Neutrophil (primary cell): ENCODE measurements at regions not wholly inside any gene's neighbourhood (a gene's known extent, or its start where the extent isn't known, plus 50 kb on each side); places are given as distances from the start of the nearest gene placed in this dataset.
A peak's percentile ranks its signal among the peaks of the same experiment; 100 is the strongest.

Experiments used
- H3K27ac ChIP-seq: fragments of 200-600 bp; sonication (generic); 2 replicates; pipeline ENCODE4 v1.5.1; 2016; ENCODE audit warnings: mild to moderate bottlenecking, moderate library complexity
- H3K27me3 ChIP-seq: fragments of 200-600 bp; sonication (generic); 2 replicates; pipeline ENCODE4 v1.6.0; 2016; ENCODE audit warnings: mild to moderate bottlenecking
- H3K36me3 ChIP-seq: fragments of 200-600 bp; sonication (generic); 2 replicates; pipeline ENCODE4 v1.5.1; 2017
- H3K4me1 ChIP-seq, 2 experiments: fragments of 200-600 bp in 1 of 2; sonication (generic) in 1 of 2; 1 replicate in 1 of 2; 2 replicates in 1 of 2; pipeline versions ENCODE4 v1.5.1 to v1.6.1; 2013 to 2016; ENCODE audit warnings: low read depth in 1 of 2, low read length in 1 of 2, mild to moderate bottlenecking in 1 of 2, moderate library complexity in 1 of 2; ENCODE audit not compliant: control insufficient read depth in 1 of 2, insufficient read depth in 1 of 2
- H3K4me3 ChIP-seq, 2 experiments: fragments of 200-600 bp in 1 of 2; sonication (generic) in 1 of 2; 1 replicate in 1 of 2; 2 replicates in 1 of 2; pipeline ENCODE4 v1.5.1; 2013 to 2016; ENCODE audit warnings: low read depth in 1 of 2, low read length in 1 of 2, mild to moderate bottlenecking in 1 of 2, moderate library complexity in 1 of 2
- H3K9me3 ChIP-seq: fragments of 200-600 bp; sonication (generic); 2 replicates; pipeline ENCODE4 v1.5.1; 2016
- CTCF ChIP-seq: fragments of 200-600 bp; sonication (generic); IDR thresholded peaks from 2 replicates; pipeline ENCODE4 v1.5.1; 2016; ENCODE audit warnings: antibody characterized with exemption

GRCh38 chr20:7090001-7090400 is 322.5 kb downstream of the BMP2 start:
- H3K27me3 ChIP-seq: peaks cover 13% of the 10 kb centered on the region
- H3K36me3 ChIP-seq: no peaks in the 10 kb centered on the region
- H3K9me3 ChIP-seq: no peaks in the 10 kb centered on the region
- no peak overlapping the region for H3K4me3 ChIP-seq
- H3K4me1 ChIP-seq: no peaks in the 10 kb centered on the region
- H3K27ac ChIP-seq: no peak overlapping the region
- no peak for TF ChIP-seq CTCF

GRCh38 chr20:7090811-7091210 is 323.3 kb downstream of the BMP2 start:
- Histone ChIP-seq H3K36me3 (no peaks in the 10 kb centered on the region), H3K9me3 (no peaks in the 10 kb centered on the region), H3K27ac (no peak overlapping the region), H3K4me3 (no peak overlapping the region), H3K4me1 (no peaks in the 10 kb centered on the region), H3K27me3 (peaks cover 13% of the 10 kb centered on the region)
- no peak for TF ChIP-seq CTCF

- Histone ChIP-seq H3K4me3 (no peak overlapping the region), H3K9me3 (no peaks in the 10 kb centered on the region), H3K27ac (no peak overlapping the region), H3K27me3 (peaks cover 13% of the 10 kb centered on the region), H3K36me3 (no peaks in the 10 kb centered on the region), H3K4me1 (no peaks in the 10 kb centered on the region)
- no peak for TF ChIP-seq CTCF
These were observed 324.2 kb downstream of the BMP2 start for GRCh38 chr20:7091655-7092054.

GRCh38 chr20:7094438-7094997 is 327.0 kb downstream of the BMP2 start:
- peaks cover 5% of the 10 kb centered on the region for H3K27me3 ChIP-seq
- peak; percentile 55 for TF ChIP-seq CTCF
- no peaks in the 10 kb centered on the region for H3K36me3 ChIP-seq
- no peak overlapping the region for H3K4me3 ChIP-seq
- no peaks in the 10 kb centered on the region for H3K4me1 ChIP-seq
- H3K27ac ChIP-seq: no peak overlapping the region
- H3K9me3 ChIP-seq: no peaks in the 10 kb centered on the region

- no peak overlapping the region for H3K27ac ChIP-seq
- no peaks in the 10 kb centered on the region for H3K9me3 ChIP-seq
- no peaks in the 10 kb centered on the region for H3K36me3 ChIP-seq
- TF ChIP-seq CTCF: no peak
- H3K4me3 ChIP-seq: no peak overlapping the region
- no peaks in the 10 kb centered on the region for H3K27me3 ChIP-seq
- peaks cover 4 to 7% of the 10 kb centered on the region in 2 experiments for H3K4me1 ChIP-seq
These were observed 339.4 kb downstream of the BMP2 start for GRCh38 chr20:7106910-7107309.

GRCh38 chr20:7108929-7109328 is 341.4 kb downstream of the BMP2 start:
- peaks cover 3% of the 10 kb centered on the region for H3K27me3 ChIP-seq
- H3K36me3 ChIP-seq: no peaks in the 10 kb centered on the region
- no peak for TF ChIP-seq CTCF
- H3K4me1 ChIP-seq: peaks cover 4 to 7% of the 10 kb centered on the region in 2 experiments
- H3K4me3 ChIP-seq: no peak overlapping the region
- H3K9me3 ChIP-seq: no peaks in the 10 kb centered on the region
- no peak overlapping the region for H3K27ac ChIP-seq
